Esophagus muscularis mucosa (tissue), 4 donors: ENCODE measurements at regions not wholly inside any gene's neighbourhood (a gene's known extent, or its start where the extent isn't known, plus 50 kb on each side); places are given as distances from the start of the nearest gene placed in this dataset.

Experiments
- DNase-seq: peaks from one replicate; pipeline ENCODE4 v3.0.0-alpha.2; 2017; ENCODE audit errors: extremely low spot score
- H3K27ac ChIP-seq, 4 donors: fragments of 200-600 bp; sonication (generic); replicated peaks in 1 of 4; 1 replicate in 3 of 4; 2 replicates in 1 of 4; pipeline ENCODE4 v1.5.1; 2016 to 2019; ENCODE audit warnings: mild to moderate bottlenecking in 1 of 4
- H3K27me3 ChIP-seq, 4 donors: fragments of 200-600 bp; sonication (generic); one replicate each; pipeline versions ENCODE4 v1.5.1 to v1.6.0; 2016 to 2019
- H3K36me3 ChIP-seq, 4 donors: fragments of 200-600 bp; sonication (generic); one replicate each; pipeline ENCODE4 v1.5.1; 2016 to 2019
- H3K4me1 ChIP-seq, 4 donors: fragments of 200-600 bp; sonication (generic); one replicate each; pipeline ENCODE4 v1.5.1; 2016 to 2019
- H3K4me3 ChIP-seq, 4 donors: fragments of 200-600 bp; sonication (generic); 1 replicate in 2 of 4; 2 replicates in 2 of 4; pipeline ENCODE4 v1.5.1; 2016 to 2019; ENCODE audit warnings: mild to moderate bottlenecking in 4 of 4, moderate library complexity in 1 of 4
- H3K9me3 ChIP-seq, 4 donors: fragments of 200-600 bp; sonication (generic); 1 replicate in 3 of 4; 2 replicates in 1 of 4; pipeline ENCODE4 v1.5.1; 2016 to 2019
- EP300 ChIP-seq: sonication (generic); formaldehyde crosslinking; IDR thresholded peaks from one replicate; pipeline ENCODE4 v1.6.1; 2017; ENCODE audit warnings: antibody characterized with exemption
- POLR2A ChIP-seq: fragments of 450-650 bp; IDR thresholded peaks from one replicate; pipeline ENCODE4 v1.6.1; 2017; ENCODE audit warnings: antibody characterized with exemption, moderate library complexity, mild to moderate bottlenecking, low read depth
- POLR2AphosphoS5 ChIP-seq, 2 donors: sonication (generic); formaldehyde crosslinking; IDR thresholded peaks; one replicate each; pipeline ENCODE4 v1.6.1; 2017; ENCODE audit warnings: antibody characterized with exemption in 2 of 2
- WGBS: methylation state at CpG from one replicate; pipeline ENCODE4 v1.1.5; 2018; 5-methylcytosine and 5-hydroxymethylcytosine counted together
- intact Hi-C: fragments of 100-400 bp; cut with DNase I; formaldehyde crosslinking; loops from one replicate; pipeline ENCODE4 v1.15.1; 2023
- TF ChIP-seq, protein P1 (sequence below), 3 experiments: fragments of 200-600 bp in 2 of 3; fragments of 450-650 bp in 1 of 3; sonication (generic) in 2 of 3; IDR thresholded peaks; one replicate each; pipeline ENCODE4 v1.5.1; 2017 to 2019; ENCODE audit warnings: antibody characterized with exemption in 3 of 3, mild to moderate bottlenecking in 2 of 3, moderate library complexity in 1 of 3

- Histone ChIP-seq H3K9me3 (no peaks in the 10 kb centered on the region), H3K36me3 (no peaks in the 10 kb centered on the region), H3K4me1 (no peaks in the 10 kb centered on the region), H3K27me3 (no peaks in the 10 kb centered on the region), H3K27ac (no peak overlapping the region), H3K4me3 (no peak overlapping the region)
- 87% methylated on average over 5 of the region's 5 CpGs for WGBS
- intact Hi-C loops, result no loop called here
- TF ChIP-seq, protein P1, sequence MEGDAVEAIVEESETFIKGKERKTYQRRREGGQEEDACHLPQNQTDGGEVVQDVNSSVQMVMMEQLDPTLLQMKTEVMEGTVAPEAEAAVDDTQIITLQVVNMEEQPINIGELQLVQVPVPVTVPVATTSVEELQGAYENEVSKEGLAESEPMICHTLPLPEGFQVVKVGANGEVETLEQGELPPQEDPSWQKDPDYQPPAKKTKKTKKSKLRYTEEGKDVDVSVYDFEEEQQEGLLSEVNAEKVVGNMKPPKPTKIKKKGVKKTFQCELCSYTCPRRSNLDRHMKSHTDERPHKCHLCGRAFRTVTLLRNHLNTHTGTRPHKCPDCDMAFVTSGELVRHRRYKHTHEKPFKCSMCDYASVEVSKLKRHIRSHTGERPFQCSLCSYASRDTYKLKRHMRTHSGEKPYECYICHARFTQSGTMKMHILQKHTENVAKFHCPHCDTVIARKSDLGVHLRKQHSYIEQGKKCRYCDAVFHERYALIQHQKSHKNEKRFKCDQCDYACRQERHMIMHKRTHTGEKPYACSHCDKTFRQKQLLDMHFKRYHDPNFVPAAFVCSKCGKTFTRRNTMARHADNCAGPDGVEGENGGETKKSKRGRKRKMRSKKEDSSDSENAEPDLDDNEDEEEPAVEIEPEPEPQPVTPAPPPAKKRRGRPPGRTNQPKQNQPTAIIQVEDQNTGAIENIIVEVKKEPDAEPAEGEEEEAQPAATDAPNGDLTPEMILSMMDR (IDR thresholded peaks at IDR 0.05), result no peak
- TF ChIP-seq EP300 (no peak), POLR2AphosphoS5 (IDR thresholded peaks at IDR 0.05) (no peak), POLR2A (no peak)
- DNase-seq, result no peak
These were observed 366.5 kb upstream of the CCDC196 start for GRCh38 chr14:66119606-66120231.

DNA sequence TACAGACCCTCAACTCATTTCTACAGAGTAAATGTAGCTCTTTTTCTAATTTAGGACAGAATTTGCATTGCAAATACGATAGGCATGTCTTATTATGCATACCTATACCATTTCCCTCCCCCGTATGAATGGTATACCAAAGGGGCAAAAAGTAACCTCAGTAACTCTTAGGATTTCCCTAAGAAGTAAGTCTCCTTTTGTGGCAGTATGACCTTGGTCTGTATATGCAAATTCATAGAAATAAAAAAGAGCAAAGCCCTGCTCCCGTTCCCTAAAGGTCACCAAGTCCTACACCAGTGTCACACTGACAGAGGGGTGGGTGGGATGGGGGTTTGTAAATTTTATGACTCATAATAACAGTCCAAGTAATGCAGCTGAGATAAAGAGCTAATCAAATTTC, 365.8 kb upstream of the CCDC196 start:
- intact Hi-C loops, result no loop called here
- H3K4me3 ChIP-seq, result no peak overlapping the region
- no peak for TF ChIP-seq POLR2A
- no peak for TF ChIP-seq POLR2AphosphoS5 (IDR thresholded peaks at IDR 0.05)
- no peak for TF ChIP-seq EP300
- TF ChIP-seq, protein P1 (IDR thresholded peaks at IDR 0.05), result no peak

DNA sequence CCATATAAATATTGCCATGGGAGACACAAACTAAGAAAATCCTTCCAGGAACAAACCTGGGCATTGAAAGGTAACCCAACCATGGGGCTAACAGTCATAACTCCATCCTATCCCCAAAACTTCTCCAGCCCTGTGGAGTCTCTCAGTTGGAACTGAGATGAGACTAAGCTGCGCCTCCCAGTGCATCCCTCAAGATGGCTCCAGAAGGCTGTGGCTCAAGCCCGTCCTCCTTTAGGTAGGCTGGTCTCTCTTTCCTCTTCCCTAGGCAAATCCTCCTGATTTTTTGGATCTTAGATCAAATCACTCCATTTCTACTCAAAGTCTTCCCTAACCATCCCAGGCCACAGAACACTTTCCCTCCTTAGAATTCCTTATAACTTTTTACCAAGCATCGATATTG, 364.3 kb upstream of the CCDC196 start:
- Histone ChIP-seq H3K9me3 (no peaks in the 10 kb centered on the region), H3K4me3 (no peak overlapping the region), H3K36me3 (no peaks in the 10 kb centered on the region), H3K27ac (no peak overlapping the region), H3K27me3 (no peaks in the 10 kb centered on the region), H3K4me1 (no peaks in the 10 kb centered on the region)
- TF ChIP-seq POLR2A (no peak), EP300 (no peak), POLR2AphosphoS5 (IDR thresholded peaks at IDR 0.05) (no peak)
- TF ChIP-seq, protein P1 (IDR thresholded peaks at IDR 0.05), result no peak
- 94% methylated on average over 3 of the region's 3 CpGs for WGBS
- DNase-seq, result no peak
- intact Hi-C loops, result no loop called here

More for the DNA sequence above, 365.8 kb upstream of the CCDC196 start:
- no peaks in the 10 kb centered on the region for H3K4me1 ChIP-seq
- 69% methylated on average over 3 of the region's 3 CpGs for WGBS
- H3K36me3 ChIP-seq, result no peaks in the 10 kb centered on the region
- DNase-seq, result no peak
- H3K27ac ChIP-seq, result no peak overlapping the region
- H3K27me3 ChIP-seq, result no peaks in the 10 kb centered on the region
- H3K9me3 ChIP-seq, result no peaks in the 10 kb centered on the region

GRCh38 chr14:66129224-66129623, 356.9 kb upstream of the CCDC196 start:
- no peak for DNase-seq
- no peaks in the 10 kb centered on the region for H3K4me1 ChIP-seq
- no peak overlapping the region for H3K27ac ChIP-seq
- H3K4me3 ChIP-seq, result no peak overlapping the region
- WGBS, result 74% methylated on average over 2 of the region's 2 CpGs
- H3K27me3 ChIP-seq, result no peaks in the 10 kb centered on the region
- no peaks in the 10 kb centered on the region for H3K36me3 ChIP-seq
- TF ChIP-seq POLR2A, result no peak
- no peak for TF ChIP-seq POLR2AphosphoS5 (IDR thresholded peaks at IDR 0.05)
- TF ChIP-seq EP300, result no peak
- TF ChIP-seq, protein P1 (IDR thresholded peaks at IDR 0.05), result no peak
- intact Hi-C loops, result no loop called here
- no peaks in the 10 kb centered on the region for H3K9me3 ChIP-seq

GRCh38 chr14:66131111-66131510, 355.1 kb upstream of the CCDC196 start:
- intact Hi-C loops, result no loop called here
- H3K4me3 ChIP-seq, result no peak overlapping the region
- TF ChIP-seq, protein P1 (IDR thresholded peaks at IDR 0.05), result no peak
- TF ChIP-seq EP300, result no peak
- no peak for TF ChIP-seq POLR2AphosphoS5 (IDR thresholded peaks at IDR 0.05)
- no peak for TF ChIP-seq POLR2A
- WGBS, result 94% methylated on average over 4 of the region's 4 CpGs
- H3K4me1 ChIP-seq, result no peaks in the 10 kb centered on the region
- no peak for DNase-seq
- no peaks in the 10 kb centered on the region for H3K9me3 ChIP-seq
- no peaks in the 10 kb centered on the region for H3K36me3 ChIP-seq
- H3K27ac ChIP-seq, result no peak overlapping the region
- H3K27me3 ChIP-seq, result no peaks in the 10 kb centered on the region
